IPS-20b (cell line): ENCODE measurements at regions not wholly inside any gene's neighbourhood (a gene's known extent, or its start where the extent isn't known, plus 50 kb on each side); places are given as distances from the start of the nearest gene placed in this dataset.

Experiments
- H3K27ac ChIP-seq: one replicate; pipeline ENCODE4 v1.5.1; 2013; ENCODE audit warnings: low read length
- H3K27me3 ChIP-seq: 2 replicates; pipeline ENCODE4 v1.6.1; 2013; ENCODE audit warnings: mild to moderate bottlenecking, low read length, inconsistent platforms; ENCODE audit not compliant: insufficient read depth
- H3K36me3 ChIP-seq: 2 replicates; pipeline ENCODE4 v1.6.1; 2013; ENCODE audit warnings: low read depth, mild to moderate bottlenecking, inconsistent platforms, low read length, moderate library complexity; ENCODE audit not compliant: insufficient read depth
- H3K4me1 ChIP-seq: 2 replicates; pipeline ENCODE4 v1.6.1; 2013; ENCODE audit warnings: mild to moderate bottlenecking, control low read depth, inconsistent platforms, low read length, moderate library complexity; ENCODE audit not compliant: insufficient read depth
- H3K4me3 ChIP-seq: 2 replicates; pipeline ENCODE4 v1.5.1; 2013; ENCODE audit warnings: mild to moderate bottlenecking, low read length, inconsistent platforms
- H3K9ac ChIP-seq: 2 replicates; pipeline ENCODE4 v1.6.1; 2013; ENCODE audit warnings: low read depth, mild to moderate bottlenecking, inconsistent platforms, low read length, moderate library complexity
- H3K9me3 ChIP-seq: 2 replicates; pipeline ENCODE4 v1.6.1; 2013; ENCODE audit warnings: mild to moderate bottlenecking, low read depth, low read length, inconsistent platforms; ENCODE audit not compliant: insufficient read depth

- Histone ChIP-seq H3K4me1 (peaks cover 11% of the 10 kb centered on the region), H3K36me3 (no peaks in the 10 kb centered on the region), H3K4me3 (no peak overlapping the region), H3K27ac (no peak overlapping the region), H3K9me3 (no peaks in the 10 kb centered on the region), H3K27me3 (no peaks in the 10 kb centered on the region), H3K9ac (no peak overlapping the region)
Observed at GRCh38 chr11:70531281-70532065, 133.1 kb downstream of the CTTN start.

DNA sequence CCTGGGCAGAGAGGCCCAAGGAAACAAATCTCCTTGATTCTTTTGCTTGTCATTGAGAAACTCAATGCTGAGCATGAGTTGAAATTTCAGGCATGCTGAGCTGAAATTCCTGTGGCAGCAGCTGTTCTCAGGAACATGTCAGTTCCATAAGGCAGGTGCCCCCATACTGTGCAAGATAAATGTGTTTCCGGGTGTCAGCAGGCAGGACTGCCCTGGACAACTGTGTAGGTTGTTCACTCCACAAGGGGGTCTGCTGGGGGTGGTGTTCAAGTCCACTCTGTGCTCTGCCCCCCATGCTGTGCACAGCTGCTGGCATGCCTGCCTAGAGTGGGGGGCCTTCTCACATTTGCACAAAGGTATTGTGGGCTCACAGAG, 133.7 kb downstream of the CTTN start:
- Histone ChIP-seq H3K27me3 (no peaks in the 10 kb centered on the region), H3K36me3 (no peaks in the 10 kb centered on the region), H3K27ac (no peak overlapping the region), H3K9ac (no peak overlapping the region), H3K9me3 (no peaks in the 10 kb centered on the region), H3K4me3 (no peak overlapping the region), H3K4me1 (peaks cover 11% of the 10 kb centered on the region)

DNA sequence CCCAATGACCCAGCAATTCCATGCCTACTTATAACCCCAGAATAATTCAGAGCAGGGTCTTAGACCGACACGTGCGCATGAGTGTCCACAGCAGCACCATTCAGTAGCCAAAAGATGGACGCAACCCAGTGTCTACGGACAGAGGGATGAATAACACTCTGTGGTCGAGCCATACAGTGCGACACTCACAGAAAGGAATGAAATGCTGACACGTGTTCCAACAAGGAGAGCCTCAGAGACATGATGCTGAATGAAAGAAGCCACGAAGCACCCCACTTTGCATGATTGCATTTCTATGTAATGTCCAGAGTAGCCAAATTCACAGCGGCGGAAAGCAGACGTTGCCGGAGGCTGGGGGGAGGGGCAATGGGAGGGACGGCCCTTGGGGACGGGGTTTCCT, 134.4 kb downstream of the CTTN start:
- Histone ChIP-seq H3K9me3 (no peaks in the 10 kb centered on the region), H3K27me3 (no peaks in the 10 kb centered on the region), H3K4me3 (no peak overlapping the region), H3K36me3 (no peaks in the 10 kb centered on the region), H3K27ac (no peak overlapping the region), H3K4me1 (peaks cover 11% of the 10 kb centered on the region), H3K9ac (no peak overlapping the region)

GRCh38 chr11:70535191-70535971, 137.1 kb downstream of the CTTN start:
- Histone ChIP-seq H3K36me3 (no peaks in the 10 kb centered on the region), H3K27me3 (no peaks in the 10 kb centered on the region), H3K9me3 (no peaks in the 10 kb centered on the region)

GRCh38 chr11:70536051-70536877, 137.9 kb downstream of the CTTN start:
- Histone ChIP-seq H3K36me3 (no peaks in the 10 kb centered on the region), H3K27ac (no peak overlapping the region), H3K9me3 (no peaks in the 10 kb centered on the region), H3K4me1 (peaks cover 11% of the 10 kb centered on the region), H3K9ac (no peak overlapping the region), H3K4me3 (no peak overlapping the region), H3K27me3 (no peaks in the 10 kb centered on the region)

More at GRCh38 chr11:70535191-70535971, 137.1 kb downstream of the CTTN start:
- no peak overlapping the region for H3K27ac ChIP-seq
- H3K4me1 ChIP-seq, result peaks cover 11% of the 10 kb centered on the region
- H3K4me3 ChIP-seq, result no peak overlapping the region
- H3K9ac ChIP-seq, result no peak overlapping the region

DNA sequence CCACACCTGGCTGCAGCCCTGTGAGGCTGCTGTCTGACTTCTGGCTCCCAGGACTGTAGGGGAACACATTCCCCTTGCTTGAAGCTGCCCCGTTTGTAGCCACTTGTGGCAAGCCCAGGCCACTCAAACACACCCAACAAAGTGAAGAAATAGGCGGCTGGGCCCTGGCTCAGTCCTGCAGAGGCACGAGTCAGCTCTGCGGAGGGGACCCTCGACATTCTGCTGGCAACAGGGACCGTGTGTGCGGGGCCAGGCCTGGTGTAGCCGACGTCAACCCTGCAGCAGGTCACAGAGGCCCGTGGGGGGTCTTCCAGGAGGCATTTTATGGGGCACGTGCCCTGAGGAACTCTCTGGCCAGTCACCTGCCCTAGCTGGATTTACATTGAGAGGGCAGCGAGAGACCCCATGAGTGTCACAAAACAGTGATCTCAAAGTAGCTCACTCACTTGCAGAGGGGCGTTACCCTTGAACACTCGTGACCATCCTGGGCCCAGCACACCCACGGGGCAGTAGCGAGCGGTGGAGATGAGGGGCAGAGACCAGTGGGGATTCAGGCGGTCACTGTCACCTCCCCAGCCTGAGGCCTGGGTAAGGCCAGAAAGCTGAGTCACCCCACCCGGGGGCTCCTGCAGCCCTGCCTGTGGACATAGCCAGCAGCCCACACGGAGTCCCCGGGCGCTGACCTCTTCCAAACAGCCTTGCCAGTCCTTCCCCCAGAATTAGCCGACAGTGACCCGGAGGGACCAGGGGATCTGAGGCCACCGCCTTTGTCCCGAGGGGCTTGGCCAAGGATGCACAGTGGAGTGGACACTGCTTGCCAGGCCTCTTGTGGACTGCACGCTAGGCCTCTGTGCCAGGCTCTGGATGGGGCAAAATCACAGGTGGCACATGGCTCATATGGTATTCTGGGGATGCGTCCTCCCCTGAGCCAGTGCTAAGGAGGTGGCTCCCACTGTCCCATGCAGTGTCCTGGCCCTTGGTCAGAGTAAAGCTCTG, 139.5 kb downstream of the CTTN start:
- Histone ChIP-seq H3K9me3 (no peaks in the 10 kb centered on the region), H3K36me3 (no peaks in the 10 kb centered on the region), H3K9ac (no peak overlapping the region), H3K4me3 (no peak overlapping the region), H3K27me3 (no peaks in the 10 kb centered on the region), H3K27ac (no peak overlapping the region), H3K4me1 (no peaks in the 10 kb centered on the region; the same call in 1 of the 2 replicates)

DNA sequence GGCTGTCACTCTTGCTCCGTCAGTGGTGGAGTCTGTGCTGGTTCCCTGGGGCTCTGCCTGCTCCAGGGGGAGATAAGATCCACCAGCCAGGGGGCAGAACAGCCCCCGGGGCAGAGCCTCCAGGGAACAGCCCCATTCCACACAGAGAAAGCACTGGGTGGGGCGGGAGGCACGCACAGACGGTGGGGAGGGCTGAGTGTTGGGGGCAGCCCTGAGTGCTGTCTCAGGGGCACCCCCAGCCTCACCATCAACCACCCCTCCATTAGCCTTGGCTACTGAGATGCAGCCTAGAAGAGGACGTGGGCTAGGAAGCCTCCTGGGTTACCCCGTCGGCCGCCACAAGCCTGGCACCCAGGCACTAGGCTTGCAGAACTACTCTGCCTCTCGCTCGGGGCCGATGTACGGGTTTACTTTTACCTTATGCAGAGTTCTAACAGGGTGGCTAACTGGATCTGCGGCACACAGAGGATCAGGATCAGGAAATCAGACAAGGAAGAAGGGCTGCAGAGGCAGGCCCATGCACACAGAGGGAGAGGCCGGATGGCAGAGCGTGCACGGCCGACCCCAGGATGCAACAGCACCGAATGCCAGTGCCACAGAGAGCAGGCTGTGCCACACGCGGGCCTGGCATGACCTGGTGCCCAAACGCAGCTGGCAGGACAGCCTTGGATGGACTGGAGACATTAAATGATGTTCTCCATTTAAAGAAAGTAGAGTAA, 140.5 kb downstream of the CTTN start:
- no peak overlapping the region for H3K27ac ChIP-seq
- no peaks in the 10 kb centered on the region for H3K4me1 ChIP-seq
- no peak overlapping the region for H3K4me3 ChIP-seq
- no peaks in the 10 kb centered on the region for H3K36me3 ChIP-seq
- H3K9ac ChIP-seq, result no peak overlapping the region
- no peaks in the 10 kb centered on the region for H3K27me3 ChIP-seq
- no peaks in the 10 kb centered on the region for H3K9me3 ChIP-seq

GRCh38 chr11:70539360-70540095, 141.2 kb downstream of the CTTN start:
- no peaks in the 10 kb centered on the region for H3K36me3 ChIP-seq
- H3K4me3 ChIP-seq, result no peak overlapping the region
- H3K9me3 ChIP-seq, result no peaks in the 10 kb centered on the region
- no peak overlapping the region for H3K27ac ChIP-seq
- H3K9ac ChIP-seq, result no peak overlapping the region
- no peaks in the 10 kb centered on the region for H3K27me3 ChIP-seq
- H3K4me1 ChIP-seq, result peaks cover under 1% of the 10 kb centered on the region; the same call in 1 of the 2 replicates

- H3K4me1 ChIP-seq, result peaks cover 5% of the 10 kb centered on the region; the same call in 1 of the 2 replicates
- no peaks in the 10 kb centered on the region for H3K36me3 ChIP-seq
Observed at GRCh38 chr11:70540196-70540595, 141.9 kb downstream of the CTTN start.

DNA sequence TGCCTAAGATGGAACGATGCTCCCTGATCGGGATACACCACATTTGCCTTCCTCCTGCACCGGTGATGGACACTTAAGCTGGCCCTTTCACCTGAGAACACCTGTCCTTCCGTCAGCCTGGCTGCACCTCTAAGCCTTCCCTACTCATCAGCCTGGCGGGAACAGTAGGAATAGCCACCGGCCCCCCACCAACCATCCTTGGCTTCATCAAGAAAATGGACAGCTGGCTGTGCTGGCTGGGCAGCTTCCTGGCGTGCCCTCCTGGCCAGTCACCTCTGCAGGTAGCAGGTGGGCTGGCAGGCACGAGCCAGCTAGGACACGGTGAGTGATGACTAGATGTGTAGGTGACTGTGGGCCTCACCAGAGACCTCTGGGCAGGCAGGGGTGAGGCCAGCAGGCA, 142.8 kb downstream of the CTTN start:
- no peak overlapping the region for H3K4me3 ChIP-seq
- H3K27me3 ChIP-seq, result no peaks in the 10 kb centered on the region
- H3K9me3 ChIP-seq, result no peaks in the 10 kb centered on the region
- no peak overlapping the region for H3K9ac ChIP-seq
- no peak overlapping the region for H3K27ac ChIP-seq
- H3K36me3 ChIP-seq, result no peaks in the 10 kb centered on the region
- peaks cover 12% of the 10 kb centered on the region; the same call in 1 of the 2 replicates for H3K4me1 ChIP-seq

More at GRCh38 chr11:70540196-70540595, 141.9 kb downstream of the CTTN start:
- Histone ChIP-seq H3K9me3 (no peaks in the 10 kb centered on the region), H3K27me3 (no peaks in the 10 kb centered on the region), H3K27ac (no peak overlapping the region), H3K4me3 (no peak overlapping the region), H3K9ac (no peak overlapping the region)
